ENCODE measurements at regions not wholly inside any gene's neighbourhood (a gene's known extent, or its start where the extent isn't known, plus 50 kb on each side); places are given as distances from the start of the nearest gene placed in this dataset.

GRCh38 chr11:88410656-88411055 lies 73.1 kb upstream of the CTSC start:
- whole genome bisulfite sequencing, 2 donors, result 88 to 89% methylated on average over 3 of the region's 3 CpGs
- intact Hi-C loops (cut with DNase I), result no loop called here
- ATAC-seq (ENCODE audit: low FRiP score), result no peak
- Histone ChIP-seq H3K27me3 (ENCODE audit: control insufficient read depth in 1 of 2, insufficient read depth in 2 of 2, low read length in 1 of 2) (no peaks in the 10 kb centered on the region), H3K4me3 (ENCODE audit: low read length in 2 of 2) (no peak overlapping the region), H3K9me3 (ENCODE audit: control insufficient read depth, low read length) (no peaks in the 10 kb centered on the region), H3K36me3 (ENCODE audit: control insufficient read depth in 1 of 2, insufficient read depth in 2 of 2, low read length in 1 of 2) (no peaks in the 10 kb centered on the region), H3K27ac (ENCODE audit: low read depth in 1 of 2, low read length in 2 of 2) (no peak overlapping the region), H3K4me1 (ENCODE audit: control insufficient read depth in 1 of 2, insufficient read depth in 2 of 2, low read length in 2 of 2) (no peaks in the 10 kb centered on the region)
- no peak for DNase-seq

DNA sequence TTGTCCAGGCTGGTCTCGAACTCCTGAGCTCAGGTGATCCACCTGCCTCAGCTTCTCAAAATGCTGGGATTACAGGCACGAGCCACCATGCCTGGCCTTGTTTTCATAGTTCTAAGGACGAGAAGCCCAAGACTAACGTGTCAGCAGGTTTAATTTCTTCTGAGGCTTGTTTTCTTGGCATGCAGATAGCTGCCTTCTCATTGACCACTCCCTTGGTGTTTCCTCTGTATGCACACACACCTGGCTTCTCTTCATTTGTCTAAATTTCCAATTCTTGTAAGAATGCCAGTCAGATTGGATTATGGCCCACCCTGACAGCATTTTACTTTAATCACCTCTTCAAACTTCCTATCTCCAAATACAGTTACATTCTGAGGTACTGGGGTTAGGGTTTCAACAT lies 72.5 kb upstream of the CTSC start:
- no peak overlapping the region for H3K27ac ChIP-seq (ENCODE audit: low read depth in 1 of 2, low read length in 2 of 2)
- no peaks in the 10 kb centered on the region for H3K9me3 ChIP-seq (ENCODE audit: control insufficient read depth, low read length)
- no peak overlapping the region for H3K4me3 ChIP-seq (ENCODE audit: low read length in 2 of 2)
- no peaks in the 10 kb centered on the region for H3K4me1 ChIP-seq (ENCODE audit: control insufficient read depth in 1 of 2, insufficient read depth in 2 of 2, low read length in 2 of 2)
- WGBS, 2 donors, result 78 to 85% methylated on average over 4 of the region's 4 CpGs
- no peak for DNase-seq
- no peaks in the 10 kb centered on the region for H3K27me3 ChIP-seq (ENCODE audit: control insufficient read depth in 1 of 2, insufficient read depth in 2 of 2, low read length in 1 of 2)
- ATAC-seq (ENCODE audit: low FRiP score), result no peak
- intact Hi-C loops (cut with DNase I), result no loop called here
- H3K36me3 ChIP-seq (ENCODE audit: control insufficient read depth in 1 of 2, insufficient read depth in 2 of 2, low read length in 1 of 2), result no peaks in the 10 kb centered on the region

GRCh38 chr11:88406876-88407275 lies 69.3 kb upstream of the CTSC start:
- H3K36me3 ChIP-seq (ENCODE audit: control insufficient read depth in 1 of 2, insufficient read depth in 2 of 2, low read length in 1 of 2), result no peaks in the 10 kb centered on the region
- H3K27ac ChIP-seq (ENCODE audit: low read depth in 1 of 2, low read length in 2 of 2), result no peak overlapping the region
- no peak for DNase-seq
- no peaks in the 10 kb centered on the region for H3K9me3 ChIP-seq (ENCODE audit: control insufficient read depth, low read length)
- intact Hi-C loops (cut with DNase I), result no loop called here
- ATAC-seq (ENCODE audit: low FRiP score), result no peak
- H3K27me3 ChIP-seq (ENCODE audit: control insufficient read depth in 1 of 2, insufficient read depth in 2 of 2, low read length in 1 of 2), result no peaks in the 10 kb centered on the region
- H3K4me3 ChIP-seq (ENCODE audit: low read length in 2 of 2), result no peak overlapping the region
- peaks cover 0 to 1% of the 10 kb centered on the region in 2 donors for H3K4me1 ChIP-seq (ENCODE audit: control insufficient read depth in 1 of 2, insufficient read depth in 2 of 2, low read length in 2 of 2)

DNA sequence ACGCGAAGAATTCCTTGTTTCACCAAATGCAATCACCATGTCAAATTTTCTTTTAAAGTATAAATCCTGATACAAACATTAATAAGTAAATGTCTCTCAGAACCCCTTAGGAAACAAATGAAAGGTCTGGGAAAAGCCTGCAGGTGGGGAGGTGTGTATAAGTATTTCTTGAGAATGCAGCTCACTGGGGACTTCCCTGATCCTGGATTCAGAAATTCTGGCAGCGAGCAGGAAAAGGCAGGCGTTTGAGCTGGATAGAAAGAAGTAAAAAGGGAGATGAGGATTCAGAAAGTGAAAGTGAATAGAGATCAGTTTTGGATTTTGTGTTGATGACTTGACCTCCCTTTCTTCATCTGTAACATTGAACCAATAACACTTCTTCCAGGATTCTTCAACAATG lies 68.3 kb upstream of the CTSC start:
- ATAC-seq (ENCODE audit: low FRiP score), result no peak
- 80 to 81% methylated on average over 4 of the region's 4 CpGs for WGBS, 2 donors

GRCh38 chr11:88404932-88405710 lies 67.6 kb upstream of the CTSC start:
- Histone ChIP-seq H3K36me3 (ENCODE audit: control insufficient read depth in 1 of 2, insufficient read depth in 2 of 2, low read length in 1 of 2) (no peaks in the 10 kb centered on the region), H3K4me3 (ENCODE audit: low read length in 2 of 2) (no peak overlapping the region), H3K4me1 (ENCODE audit: control insufficient read depth in 1 of 2, insufficient read depth in 2 of 2, low read length in 2 of 2) (peaks cover 0 to 1% of the 10 kb centered on the region in 2 donors), H3K27me3 (ENCODE audit: control insufficient read depth in 1 of 2, insufficient read depth in 2 of 2, low read length in 1 of 2) (no peaks in the 10 kb centered on the region), H3K9me3 (ENCODE audit: control insufficient read depth, low read length) (no peaks in the 10 kb centered on the region), H3K27ac (ENCODE audit: low read depth in 1 of 2, low read length in 2 of 2) (no peak overlapping the region)
- DNase-seq (no peak), ATAC-seq (ENCODE audit: low FRiP score) (no peak)
- intact Hi-C loops (cut with DNase I), result no loop called here
- WGBS, 2 donors, result 90% methylated on average over 1 of the region's 1 CpG

More for the DNA sequence above, 68.3 kb upstream of the CTSC start:
- H3K9me3 ChIP-seq (ENCODE audit: control insufficient read depth, low read length), result no peaks in the 10 kb centered on the region
- no peaks in the 10 kb centered on the region for H3K36me3 ChIP-seq (ENCODE audit: control insufficient read depth in 1 of 2, insufficient read depth in 2 of 2, low read length in 1 of 2)
- no peak overlapping the region for H3K27ac ChIP-seq (ENCODE audit: low read depth in 1 of 2, low read length in 2 of 2)
- H3K4me1 ChIP-seq (ENCODE audit: control insufficient read depth in 1 of 2, insufficient read depth in 2 of 2, low read length in 2 of 2), result peaks cover 0 to 1% of the 10 kb centered on the region in 2 donors
- no peaks in the 10 kb centered on the region for H3K27me3 ChIP-seq (ENCODE audit: control insufficient read depth in 1 of 2, insufficient read depth in 2 of 2, low read length in 1 of 2)
- no peak for DNase-seq
- intact Hi-C loops (cut with DNase I), result no loop called here
- no peak overlapping the region for H3K4me3 ChIP-seq (ENCODE audit: low read length in 2 of 2)

DNA sequence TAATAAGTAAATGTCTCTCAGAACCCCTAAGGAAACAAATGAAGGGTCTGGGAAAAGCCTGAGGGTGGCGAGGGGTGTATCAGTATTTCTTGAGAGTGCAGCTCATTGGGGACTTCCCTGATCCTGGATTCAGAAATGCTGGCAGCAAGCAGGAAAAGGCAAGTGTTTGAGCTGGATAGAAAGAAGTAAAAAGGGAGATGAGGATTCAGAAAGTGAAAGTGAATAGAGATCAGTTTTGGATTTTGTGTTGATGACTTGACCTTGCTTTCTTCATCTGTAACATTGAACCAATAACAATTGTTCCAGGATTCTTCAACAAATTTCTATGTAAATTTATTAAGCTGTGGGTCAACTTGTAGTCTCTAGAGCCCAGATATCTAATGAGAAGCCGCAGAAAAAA lies 66.9 kb upstream of the CTSC start:
- no peak overlapping the region for H3K27ac ChIP-seq (ENCODE audit: low read depth in 1 of 2, low read length in 2 of 2)
- no peak for ATAC-seq (ENCODE audit: low FRiP score)
- H3K9me3 ChIP-seq (ENCODE audit: control insufficient read depth, low read length), result no peaks in the 10 kb centered on the region
- H3K4me3 ChIP-seq (ENCODE audit: low read length in 2 of 2), result no peak overlapping the region
- WGBS, 2 donors, result 84 to 89% methylated on average over 2 of the region's 2 CpGs
- no peaks in the 10 kb centered on the region for H3K27me3 ChIP-seq (ENCODE audit: control insufficient read depth in 1 of 2, insufficient read depth in 2 of 2, low read length in 1 of 2)
- no peak for DNase-seq
- H3K36me3 ChIP-seq (ENCODE audit: control insufficient read depth in 1 of 2, insufficient read depth in 2 of 2, low read length in 1 of 2), result no peaks in the 10 kb centered on the region
- intact Hi-C loops (cut with DNase I), result no loop called here
- peaks cover 0 to 1% of the 10 kb centered on the region in 2 donors for H3K4me1 ChIP-seq (ENCODE audit: control insufficient read depth in 1 of 2, insufficient read depth in 2 of 2, low read length in 2 of 2)

DNA sequence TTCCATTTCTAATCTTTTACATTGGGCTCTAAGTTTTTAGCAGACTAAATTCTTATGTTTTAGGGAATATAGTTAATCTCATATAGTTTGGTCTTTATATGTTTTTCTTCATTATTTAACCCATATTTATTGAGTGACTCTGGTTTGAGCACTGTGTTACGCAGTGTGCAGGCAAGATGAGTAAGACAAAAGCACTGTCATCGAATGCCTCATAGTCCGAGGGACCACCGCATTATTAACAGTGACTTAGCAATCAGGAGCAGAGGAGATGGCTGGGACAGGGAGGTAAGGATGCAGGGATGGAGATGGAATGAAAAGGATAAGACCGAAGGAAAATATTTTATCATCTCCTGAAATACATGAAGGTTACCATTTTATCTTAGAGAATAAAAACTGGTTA lies 65.2 kb upstream of the CTSC start:
- Histone ChIP-seq H3K9me3 (ENCODE audit: control insufficient read depth, low read length) (no peaks in the 10 kb centered on the region), H3K36me3 (ENCODE audit: control insufficient read depth in 1 of 2, insufficient read depth in 2 of 2, low read length in 1 of 2) (no peaks in the 10 kb centered on the region), H3K27ac (ENCODE audit: low read depth in 1 of 2, low read length in 2 of 2) (no peak overlapping the region), H3K4me3 (ENCODE audit: low read length in 2 of 2) (no peak overlapping the region), H3K4me1 (ENCODE audit: control insufficient read depth in 1 of 2, insufficient read depth in 2 of 2, low read length in 2 of 2) (peaks cover 0 to 1% of the 10 kb centered on the region in 2 donors), H3K27me3 (ENCODE audit: control insufficient read depth in 1 of 2, insufficient read depth in 2 of 2, low read length in 1 of 2) (no peaks in the 10 kb centered on the region)
- 85 to 91% methylated on average over 5 of the region's 5 CpGs for WGBS, 2 donors
- intact Hi-C loops (cut with DNase I), result no loop called here
- no peak for DNase-seq
- ATAC-seq (ENCODE audit: low FRiP score), result no peak

DNA sequence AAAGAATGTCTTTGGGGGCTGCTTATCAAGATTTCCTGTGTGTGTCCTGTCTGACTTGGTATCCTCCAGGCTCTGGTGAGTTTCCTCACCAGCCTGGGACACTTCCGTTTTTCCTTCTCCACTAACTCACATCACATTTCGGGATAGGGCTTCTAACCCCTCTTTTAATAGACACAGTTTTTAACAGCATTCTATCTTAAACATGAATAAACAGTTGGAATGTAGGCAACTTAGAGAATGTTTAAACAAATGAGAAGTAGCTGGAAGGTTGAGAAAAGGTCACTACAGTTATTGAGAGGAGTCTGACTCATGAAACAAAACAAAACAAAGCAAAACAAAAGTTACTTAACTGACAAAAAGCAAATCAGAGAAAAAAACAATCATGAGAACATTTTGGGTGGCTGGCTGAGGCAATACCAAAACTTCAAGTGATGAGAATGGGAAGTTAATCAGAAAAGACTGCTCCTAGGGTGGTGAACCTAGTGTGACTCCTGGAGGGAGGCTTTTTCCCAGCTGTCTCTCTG lies 64.7 kb upstream of the CTSC start:
- WGBS, 2 donors, result 16 to 21% methylated on average over 2 of the region's 2 CpGs
- H3K27me3 ChIP-seq (ENCODE audit: control insufficient read depth in 1 of 2, insufficient read depth in 2 of 2, low read length in 1 of 2), result no peaks in the 10 kb centered on the region
- intact Hi-C loops (cut with DNase I), result no loop called here
- H3K4me1 ChIP-seq (ENCODE audit: control insufficient read depth in 1 of 2, insufficient read depth in 2 of 2, low read length in 2 of 2), result peaks cover 0 to 1% of the 10 kb centered on the region in 2 donors
- no peaks in the 10 kb centered on the region for H3K36me3 ChIP-seq (ENCODE audit: control insufficient read depth in 1 of 2, insufficient read depth in 2 of 2, low read length in 1 of 2)
- no peak overlapping the region for H3K4me3 ChIP-seq (ENCODE audit: low read length in 2 of 2)
- H3K9me3 ChIP-seq (ENCODE audit: control insufficient read depth, low read length), result no peaks in the 10 kb centered on the region
- H3K27ac ChIP-seq (ENCODE audit: low read depth in 1 of 2, low read length in 2 of 2), result no peak overlapping the region
- DNase-seq (no peak), ATAC-seq (ENCODE audit: low FRiP score) (peak; percentile 22)

DNA sequence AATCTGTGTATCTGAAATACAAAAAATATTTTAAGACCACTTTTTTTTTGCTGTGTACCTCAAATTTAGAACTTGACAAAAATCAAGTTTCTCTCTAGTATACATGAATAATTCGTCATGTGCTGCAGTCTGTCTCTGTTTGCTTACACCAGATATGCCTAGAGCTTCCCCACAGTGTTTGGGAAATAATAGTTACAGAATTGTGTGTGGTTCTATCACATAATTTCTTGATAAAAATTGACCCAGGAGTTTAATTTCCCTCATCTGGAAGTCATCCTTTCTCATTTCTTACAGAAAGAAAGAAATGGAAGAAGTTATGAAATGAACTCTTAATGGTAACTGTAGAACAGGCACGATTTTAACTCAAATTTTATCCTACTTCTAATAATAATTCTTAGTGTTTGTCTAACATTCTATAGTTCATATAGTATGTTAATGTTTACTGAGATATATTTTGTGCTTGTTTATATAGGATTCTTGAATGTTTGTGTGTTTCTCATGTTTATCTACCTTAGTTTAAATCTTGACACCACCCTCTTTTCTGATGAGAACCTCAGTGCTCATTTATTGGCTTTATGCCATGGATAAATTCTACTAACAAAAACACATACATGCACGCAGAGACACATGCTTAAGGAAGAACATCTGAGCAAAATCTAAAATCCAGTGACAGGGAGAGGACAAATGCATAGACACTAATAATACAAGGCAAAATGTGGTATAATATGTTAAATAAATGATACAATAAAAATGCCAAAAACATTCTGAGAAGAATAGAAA lies 61.4 kb upstream of the CTSC start:
- 60 to 68% methylated on average over 3 of the region's 3 CpGs for WGBS, 2 donors
- intact Hi-C loops (cut with DNase I), result no loop called here

More for the DNA sequence above, 61.4 kb upstream of the CTSC start:
- H3K9me3 ChIP-seq (ENCODE audit: control insufficient read depth, low read length), result no peaks in the 10 kb centered on the region
- no peak for ATAC-seq (ENCODE audit: low FRiP score)
- H3K36me3 ChIP-seq (ENCODE audit: control insufficient read depth in 1 of 2, insufficient read depth in 2 of 2, low read length in 1 of 2), result no peaks in the 10 kb centered on the region
- H3K27me3 ChIP-seq (ENCODE audit: control insufficient read depth in 1 of 2, insufficient read depth in 2 of 2, low read length in 1 of 2), result no peaks in the 10 kb centered on the region
- no peak overlapping the region for H3K27ac ChIP-seq (ENCODE audit: low read depth in 1 of 2, low read length in 2 of 2)
- H3K4me3 ChIP-seq (ENCODE audit: low read length in 2 of 2), result no peak overlapping the region
- H3K4me1 ChIP-seq (ENCODE audit: control insufficient read depth in 1 of 2, insufficient read depth in 2 of 2, low read length in 2 of 2), result peaks cover 0 to 1% of the 10 kb centered on the region in 2 donors
- DNase-seq, result no peak
